Stimulated activated CD8-positive, alpha-beta memory T cell treated with anti-CD3 and anti-CD28 coated beads, Interleukin-7, amount 100 ng/mL, for 24 hours (primary cell): ENCODE measurements at regions not wholly inside any gene's neighbourhood (a gene's known extent, or its start where the extent isn't known, plus 50 kb on each side); places are given as distances from the start of the nearest gene placed in this dataset.

ENCODE experiments used
- DNase-seq: peaks from one replicate; pipeline ENCODE4 v3.0.0-alpha.2; 2020; ENCODE audit warnings: low read depth

GRCh38 chr1:165073185-165074007 lies 283.1 kb downstream of the LMX1A start:
- DNase-seq, result no peak

- DNase-seq, result no peak
Measured at GRCh38 chr1:165070675-165071074, 285.8 kb downstream of the LMX1A start.

GRCh38 chr1:165069829-165070228 lies 286.7 kb downstream of the LMX1A start:
- DNase-seq, result no peak

GRCh38 chr1:165068741-165069140 lies 287.8 kb downstream of the LMX1A start:
- DNase-seq, result no peak

GRCh38 chr1:165067829-165068228 lies 288.7 kb downstream of the LMX1A start:
- no peak for DNase-seq

GRCh38 chr1:165063181-165063965 lies 293.1 kb downstream of the LMX1A start:
- no peak for DNase-seq

- DNase-seq, result no peak
Measured at GRCh38 chr1:165062346-165062745, 294.2 kb downstream of the LMX1A start.

GRCh38 chr1:165060285-165060793 lies 296.2 kb downstream of the LMX1A start:
- DNase-seq, result no peak

GRCh38 chr1:165057956-165058355 lies 298.6 kb downstream of the LMX1A start:
- DNase-seq, result no peak

GRCh38 chr1:165056914-165057313 lies 299.6 kb downstream of the LMX1A start:
- no peak for DNase-seq

- DNase-seq, result no peak
Measured at GRCh38 chr1:165055581-165055980, 300.9 kb downstream of the LMX1A start.

GRCh38 chr1:165054627-165055026 lies 301.9 kb downstream of the LMX1A start:
- no peak for DNase-seq

- DNase-seq, result no peak
Measured at GRCh38 chr1:165053351-165053750, 303.2 kb downstream of the LMX1A start.

- no peak for DNase-seq
Measured at GRCh38 chr1:165052936-165053335, 303.6 kb downstream of the LMX1A start.

GRCh38 chr1:165052431-165052830 lies 304.1 kb downstream of the LMX1A start:
- no peak for DNase-seq

- DNase-seq, result no peak
Measured at GRCh38 chr1:165050246-165050645, 306.3 kb downstream of the LMX1A start.

- DNase-seq, result no peak
Measured at GRCh38 chr1:165047994-165048393, 308.5 kb downstream of the LMX1A start.

GRCh38 chr1:165045902-165046301 lies 310.6 kb downstream of the LMX1A start:
- DNase-seq, result no peak

- no peak for DNase-seq
Measured at GRCh38 chr1:165040641-165041040, 315.9 kb downstream of the LMX1A start.

- DNase-seq, result no peak
Measured at GRCh38 chr1:165039996-165040395, 316.5 kb downstream of the LMX1A start.

GRCh38 chr1:165036403-165036802 lies 320.1 kb downstream of the LMX1A start:
- DNase-seq, result no peak

GRCh38 chr1:165034136-165034809 lies 322.2 kb downstream of the LMX1A start:
- DNase-seq, result no peak

GRCh38 chr1:165031001-165031400 lies 325.5 kb downstream of the LMX1A start:
- no peak for DNase-seq
